ENCODE measurements at regions not wholly inside any gene's neighbourhood (a gene's known extent, or its start where the extent isn't known, plus 50 kb on each side); places are given as distances from the start of the nearest gene placed in this dataset.
"Not testable (repeated sequence)": the region's sequence is repeated elsewhere in the genome, so short reads cannot be mapped to it uniquely, and the experiment has no call there.

GRCh38 chr6:154923199-154923869 is 71.8 kb upstream of the TIAM2 start:
- no peak for DNase-seq

GRCh38 chr6:154925130-154925529 is 70.0 kb upstream of the TIAM2 start:
- DNase-seq = no peak

GRCh38 chr6:154926366-154926765 is 68.7 kb upstream of the TIAM2 start:
- DNase-seq = no peak

- DNase-seq = no peak
Measured at GRCh38 chr6:154928325-154928922, 66.7 kb upstream of the TIAM2 start.

GRCh38 chr6:154930451-154930851 is 64.7 kb upstream of the TIAM2 start:
- DNase-seq = peak; percentile 17

- no peak for DNase-seq
Measured at GRCh38 chr6:154931711-154932424, 63.2 kb upstream of the TIAM2 start.

GRCh38 chr6:154932515-154933027 is 62.5 kb upstream of the TIAM2 start:
- no peak for DNase-seq

GRCh38 chr6:154933181-154933827 is 61.8 kb upstream of the TIAM2 start:
- DNase-seq = no peak

GRCh38 chr6:154937306-154938220 is 57.6 kb upstream of the TIAM2 start:
- no peak for DNase-seq

GRCh38 chr6:154938221-154938580 is 56.9 kb upstream of the TIAM2 start:
- DNase-seq = no peak

GRCh38 chr6:154938727-154939285 is 56.3 kb upstream of the TIAM2 start:
- not testable (repeated sequence) for DNase-seq

GRCh38 chr6:154942770-154943169 is 52.3 kb upstream of the TIAM2 start:
- DNase-seq = no peak

- DNase-seq = no peak
Measured at GRCh38 chr6:154945271-154945890, 49.7 kb upstream of the TIAM2 start.

Data from NCI-H1436 treated with DMSO at 0.1 percent for 48 hours (cell line).